Fibroblast of lung (primary cell): ENCODE measurements at regions not wholly inside any gene's neighbourhood (a gene's known extent, or its start where the extent isn't known, plus 50 kb on each side); places are given as distances from the start of the nearest gene placed in this dataset.

Experiments
- DNase-seq, 2 donors: peaks; one replicate each; pipeline versions ENCODE4 v3.0.0 to v3.0.0-alpha.2; 2010; ENCODE audit warnings: low read depth in 2 of 2
- H2AFZ ChIP-seq: 2 replicates; pipeline ENCODE4 v1.5.1; 2012; ENCODE audit warnings: low read length, control low read depth, inconsistent platforms
- H3K27ac ChIP-seq: 2 replicates; pipeline ENCODE4 v1.5.1; 2011; ENCODE audit warnings: low read length, control low read depth; ENCODE audit not compliant: insufficient read depth
- H3K27me3 ChIP-seq: 2 replicates; pipeline ENCODE4 v1.5.1; 2011; ENCODE audit warnings: mild to moderate bottlenecking, low read length; ENCODE audit not compliant: control insufficient read depth, insufficient read depth
- H3K36me3 ChIP-seq: 2 replicates; pipeline ENCODE4 v1.5.1; 2011; ENCODE audit warnings: low read length; ENCODE audit not compliant: control insufficient read depth, insufficient read depth
- H3K4me1 ChIP-seq: 2 replicates; pipeline ENCODE4 v1.5.1; 2011; ENCODE audit warnings: low read length; ENCODE audit not compliant: control insufficient read depth, insufficient read depth; ENCODE audit errors: extremely low read depth
- H3K4me2 ChIP-seq: 2 replicates; pipeline ENCODE4 v1.5.1; 2011; ENCODE audit warnings: low read length, control low read depth; ENCODE audit not compliant: insufficient read depth; ENCODE audit errors: extremely low read depth
- H3K4me3 ChIP-seq, 4 experiments: fragments of 200-600 bp in 1 of 4; sonication (generic) in 1 of 4; replicated peaks in 1 of 4; 2 replicates each; pipeline ENCODE4 v1.5.1; 2011 to 2016; ENCODE audit warnings: low read length in 4 of 4, low read depth in 3 of 4, mild to moderate bottlenecking in 3 of 4, control low read depth in 2 of 4, inconsistent platforms in 1 of 4, mixed read lengths in 1 of 4; ENCODE audit not compliant: insufficient read depth in 1 of 4; ENCODE audit errors: control extremely low read depth in 1 of 4
- H3K79me2 ChIP-seq: 2 replicates; pipeline ENCODE4 v1.5.1; 2012; ENCODE audit warnings: mild to moderate bottlenecking, low read length, inconsistent platforms; ENCODE audit not compliant: control insufficient read depth, insufficient read depth
- H3K9ac ChIP-seq: 2 replicates; pipeline ENCODE4 v1.5.1; 2011; ENCODE audit warnings: mild to moderate bottlenecking, low read length, control low read depth; ENCODE audit not compliant: insufficient read depth
- H3K9me3 ChIP-seq: 2 replicates; pipeline ENCODE4 v1.5.1; 2012; ENCODE audit warnings: low read depth, low read length; ENCODE audit not compliant: control insufficient read depth, insufficient read depth
- H4K20me1 ChIP-seq: 2 replicates; pipeline ENCODE4 v1.5.1; 2011; ENCODE audit warnings: low read length; ENCODE audit not compliant: control insufficient read depth, insufficient read depth; ENCODE audit errors: extremely low read depth
- CTCF ChIP-seq, 2 donors: IDR thresholded peaks in 1 of 2; conservative IDR thresholded peaks in 1 of 2; 1 replicate in 1 of 2; 2 replicates in 1 of 2; pipeline ENCODE4 v1.5.1; 2011 to 2012; ENCODE audit warnings: low read length in 2 of 2, control low read depth in 1 of 2, inconsistent platforms in 1 of 2, low read depth in 1 of 2, mild to moderate bottlenecking in 1 of 2
- EZH2 ChIP-seq: IDR thresholded peaks from 2 replicates; pipeline ENCODE4 v1.5.1; 2012; ENCODE audit warnings: low read length, control low read depth, mild to moderate bottlenecking; ENCODE audit errors: missing control alignments

DNA sequence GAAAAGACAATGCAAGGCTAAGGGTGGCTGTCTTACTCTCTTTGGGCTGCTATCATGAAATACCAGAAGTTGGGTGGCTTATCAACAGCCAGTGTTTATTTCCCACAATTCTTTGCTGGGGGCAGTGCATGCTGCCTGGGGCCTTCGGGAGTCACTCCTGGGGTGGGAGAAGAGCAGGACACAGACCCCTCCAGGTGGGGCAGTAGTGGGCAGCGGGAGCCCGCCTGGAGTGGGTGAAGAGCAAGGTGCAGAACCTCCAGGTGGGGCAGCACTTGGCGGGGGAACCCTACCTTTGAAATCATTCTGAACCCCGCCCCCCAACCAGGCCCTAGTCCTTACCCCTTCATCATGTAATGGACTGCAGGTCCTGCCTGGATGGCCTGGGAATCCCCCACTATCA, 69.6 kb upstream of the THBS2 start:
- TF ChIP-seq EZH2, result no peak
- TF ChIP-seq CTCF (conservative IDR thresholded peaks at IDR 0.05 in 1 of 2, IDR thresholded peaks at IDR 0.05 in 1 of 2; ENCODE audit: low read depth in 1 of 2, low read length in 2 of 2), result no peak
- Histone ChIP-seq H3K4me2 (no peak overlapping the region), H3K9ac (no peak overlapping the region), H3K27ac (no peak overlapping the region), H3K27me3 (no peaks in the 10 kb centered on the region), H3K36me3 (no peaks in the 10 kb centered on the region), H2AFZ (no peak overlapping the region), H3K4me3 (no peak overlapping the region), H3K79me2 (no peaks in the 10 kb centered on the region), H4K20me1 (no peaks in the 10 kb centered on the region), H3K4me1 (no peaks in the 10 kb centered on the region), H3K9me3 (no peaks in the 10 kb centered on the region)
- DNase-seq, result no peak

- no peak for DNase-seq
- Histone ChIP-seq H3K4me3 (no peak overlapping the region), H3K27me3 (no peaks in the 10 kb centered on the region), H3K4me1 (no peaks in the 10 kb centered on the region), H3K27ac (no peak overlapping the region), H3K4me2 (no peak overlapping the region), H4K20me1 (no peaks in the 10 kb centered on the region), H2AFZ (no peak overlapping the region), H3K9me3 (no peaks in the 10 kb centered on the region), H3K36me3 (no peaks in the 10 kb centered on the region), H3K9ac (no peak overlapping the region), H3K79me2 (no peaks in the 10 kb centered on the region)
- TF ChIP-seq CTCF (conservative IDR thresholded peaks at IDR 0.05 in 1 of 2, IDR thresholded peaks at IDR 0.05 in 1 of 2; ENCODE audit: low read depth in 1 of 2, low read length in 2 of 2) (no peak), EZH2 (no peak)
Observed at GRCh38 chr6:169321546-169321945, 67.9 kb upstream of the THBS2 start.

- H2AFZ ChIP-seq, result no peak overlapping the region
- H3K9ac ChIP-seq, result no peak overlapping the region
- no peaks in the 10 kb centered on the region for H3K9me3 ChIP-seq
- no peaks in the 10 kb centered on the region for H3K27me3 ChIP-seq
- H4K20me1 ChIP-seq, result no peaks in the 10 kb centered on the region
- TF ChIP-seq EZH2, result no peak
- TF ChIP-seq CTCF (conservative IDR thresholded peaks at IDR 0.05 in 1 of 2, IDR thresholded peaks at IDR 0.05 in 1 of 2; ENCODE audit: low read depth in 1 of 2, low read length in 2 of 2), result no peak
- H3K27ac ChIP-seq, result no peak overlapping the region
- H3K4me2 ChIP-seq, result no peak overlapping the region
- no peaks in the 10 kb centered on the region for H3K36me3 ChIP-seq
- H3K4me1 ChIP-seq, result no peaks in the 10 kb centered on the region
- H3K4me3 ChIP-seq, result no peak overlapping the region
- DNase-seq, result peak in 1 of 2 donors; percentile 59
- no peaks in the 10 kb centered on the region for H3K79me2 ChIP-seq
Observed at GRCh38 chr6:169320013-169320412, 66.4 kb upstream of the THBS2 start.
